Testis (tissue), 2 donors: ENCODE measurements at regions not wholly inside any gene's neighbourhood (a gene's known extent, or its start where the extent isn't known, plus 50 kb on each side); places are given as distances from the start of the nearest gene placed in this dataset.

ENCODE experiments used
- DNase-seq: peaks from one replicate; pipeline ENCODE4 v3.0.0-alpha.2; 2019
- H3K27ac ChIP-seq, 2 donors: fragments of 200-600 bp; sonication (generic); one replicate each; pipeline ENCODE4 v1.5.1; 2019
- H3K27me3 ChIP-seq: fragments of 200-600 bp; sonication (generic); one replicate; pipeline ENCODE4 v1.5.1; 2019
- H3K36me3 ChIP-seq: fragments of 200-600 bp; sonication (generic); one replicate; pipeline ENCODE4 v1.5.1; 2017; ENCODE audit warnings: low read depth; ENCODE audit errors: missing control alignments
- H3K4me1 ChIP-seq: fragments of 200-600 bp; sonication (generic); one replicate; pipeline ENCODE4 v1.5.1; 2019
- H3K4me3 ChIP-seq, 2 donors: fragments of 200-600 bp; sonication (generic); one replicate each; pipeline ENCODE4 v1.5.1; 2017 to 2019
- H3K9me3 ChIP-seq: fragments of 200-600 bp; sonication (generic); one replicate; pipeline ENCODE4 v1.5.1; 2017
- CTCF ChIP-seq, 3 experiments: fragments of 450-650 bp in 2 of 3; fragments of 200-600 bp in 1 of 3; sonication (generic) in 1 of 3; IDR thresholded peaks; one replicate each; pipeline ENCODE4 v1.5.1; 2016 to 2019; ENCODE audit warnings: antibody characterized with exemption in 3 of 3, mild to moderate bottlenecking in 2 of 3, moderate library complexity in 1 of 3
- POLR2A ChIP-seq: fragments of 450-650 bp; IDR thresholded peaks from one replicate; pipeline ENCODE4 v1.6.1; 2017; ENCODE audit warnings: antibody characterized with exemption, mild to moderate bottlenecking, moderate library complexity
- WGBS, 2 donors: methylation state at CpG; one replicate each; pipeline ENCODE4 v1.1.5; 2018; 5-methylcytosine and 5-hydroxymethylcytosine counted together
- intact Hi-C: fragments of 100-400 bp; cut with DNase I; formaldehyde crosslinking; loops from one replicate; pipeline ENCODE4 v1.15.1; 2023; ENCODE audit warnings: low total_unique reads

GRCh38 chr1:199856216-199856780, 171.2 kb upstream of the NR5A2 start:
- H3K36me3 ChIP-seq, result no peaks in the 10 kb centered on the region
- no peak overlapping the region for H3K27ac ChIP-seq
- DNase-seq, result no peak
- TF ChIP-seq POLR2A (no peak), CTCF (IDR thresholded peaks at IDR 0.05) (no peak)
- H3K4me1 ChIP-seq, result no peaks in the 10 kb centered on the region
- intact Hi-C loops, result no loop called here
- no peaks in the 10 kb centered on the region for H3K27me3 ChIP-seq
- 82 to 83% methylated on average over 4 of the region's 4 CpGs for WGBS, 2 donors
- H3K9me3 ChIP-seq, result no peaks in the 10 kb centered on the region
- no peak overlapping the region for H3K4me3 ChIP-seq

GRCh38 chr1:199857108-199857507, 170.4 kb upstream of the NR5A2 start:
- no peaks in the 10 kb centered on the region for H3K36me3 ChIP-seq
- WGBS, 2 donors, result 66 to 73% methylated on average over 4 of the region's 4 CpGs
- H3K4me1 ChIP-seq, result no peaks in the 10 kb centered on the region
- no peaks in the 10 kb centered on the region for H3K9me3 ChIP-seq
- no peak for DNase-seq
- H3K4me3 ChIP-seq, result no peak overlapping the region
- TF ChIP-seq CTCF (IDR thresholded peaks at IDR 0.05), result no peak
- TF ChIP-seq POLR2A, result no peak
- no peaks in the 10 kb centered on the region for H3K27me3 ChIP-seq
- intact Hi-C loops, result no loop called here
- no peak overlapping the region for H3K27ac ChIP-seq

GRCh38 chr1:199857516-199857915, 170.0 kb upstream of the NR5A2 start:
- H3K9me3 ChIP-seq, result no peaks in the 10 kb centered on the region
- no peaks in the 10 kb centered on the region for H3K36me3 ChIP-seq
- 96 to 100% methylated on average over 1 of the region's 1 CpG for WGBS, 2 donors
- no peak overlapping the region for H3K4me3 ChIP-seq
- no peaks in the 10 kb centered on the region for H3K4me1 ChIP-seq
- no peak overlapping the region for H3K27ac ChIP-seq
- intact Hi-C loops, result no loop called here
- DNase-seq, result no peak
- no peaks in the 10 kb centered on the region for H3K27me3 ChIP-seq
- TF ChIP-seq POLR2A (no peak), CTCF (IDR thresholded peaks at IDR 0.05) (no peak)

GRCh38 chr1:199858171-199858570, 169.3 kb upstream of the NR5A2 start:
- DNase-seq, result no peak
- H3K27ac ChIP-seq, result no peak overlapping the region
- H3K4me3 ChIP-seq, result no peak overlapping the region
- H3K27me3 ChIP-seq, result no peaks in the 10 kb centered on the region
- TF ChIP-seq POLR2A (no peak), CTCF (IDR thresholded peaks at IDR 0.05) (no peak)
- H3K4me1 ChIP-seq, result no peaks in the 10 kb centered on the region
- WGBS, 2 donors, result 71 to 75% methylated on average over 4 of the region's 4 CpGs
- no peaks in the 10 kb centered on the region for H3K36me3 ChIP-seq
- intact Hi-C loops, result no loop called here
- H3K9me3 ChIP-seq, result no peaks in the 10 kb centered on the region

- 69 to 86% methylated on average over 1 of the region's 1 CpG for WGBS, 2 donors
- no peaks in the 10 kb centered on the region for H3K36me3 ChIP-seq
- no peak overlapping the region for H3K27ac ChIP-seq
Observed at GRCh38 chr1:199858856-199859255, 168.7 kb upstream of the NR5A2 start.

More at GRCh38 chr1:199858856-199859255, 168.7 kb upstream of the NR5A2 start:
- Histone ChIP-seq H3K4me3 (no peak overlapping the region), H3K27me3 (no peaks in the 10 kb centered on the region), H3K4me1 (no peaks in the 10 kb centered on the region), H3K9me3 (no peaks in the 10 kb centered on the region)
- DNase-seq, result no peak
- no peak for TF ChIP-seq CTCF (IDR thresholded peaks at IDR 0.05)
- TF ChIP-seq POLR2A, result no peak
- intact Hi-C loops, result no loop called here
